ENCODE measurements at regions not wholly inside any gene's neighbourhood (a gene's known extent, or its start where the extent isn't known, plus 50 kb on each side); places are given as distances from the start of the nearest gene placed in this dataset.

GRCh38 chr11:27968461-27968860 is 139.5 kb downstream of the KIF18A start:
- no peak for DNase-seq

GRCh38 chr11:27965559-27965958 is 142.4 kb downstream of the KIF18A start:
- no peak for DNase-seq

- DNase-seq, result peak; percentile 82
Measured at GRCh38 chr11:27963370-27963769, 144.6 kb downstream of the KIF18A start.

GRCh38 chr11:27949951-27950738 is 157.8 kb downstream of the KIF18A start:
- DNase-seq, result no peak

- DNase-seq, result no peak
Measured at GRCh38 chr11:27945348-27945747, 162.6 kb downstream of the KIF18A start.

- no peak for DNase-seq
Measured at GRCh38 chr11:27938011-27938410, 169.9 kb downstream of the KIF18A start.

GRCh38 chr11:27934830-27935145 is 173.2 kb downstream of the KIF18A start:
- DNase-seq, result no peak

GRCh38 chr11:27933992-27934829 is 173.7 kb downstream of the KIF18A start:
- peak; percentile 33 for DNase-seq

GRCh38 chr11:27931770-27932169 is 176.2 kb downstream of the KIF18A start:
- DNase-seq, result no peak

- DNase-seq, result no peak
Measured at GRCh38 chr11:27930946-27931345, 177.0 kb downstream of the KIF18A start.

GRCh38 chr11:27928809-27929208 is 179.1 kb downstream of the KIF18A start:
- DNase-seq, result no peak

- peak; percentile 7 for DNase-seq
Measured at GRCh38 chr11:27926981-27927481, 180.9 kb downstream of the KIF18A start.

GRCh38 chr11:27926486-27926885 is 181.5 kb downstream of the KIF18A start:
- DNase-seq, result no peak

- DNase-seq, result no peak
Measured at GRCh38 chr11:27921472-27921871, 186.5 kb downstream of the KIF18A start.

GRCh38 chr11:27916541-27917100 is 191.3 kb downstream of the KIF18A start:
- no peak for DNase-seq

GRCh38 chr11:27914080-27914479 is 193.9 kb downstream of the KIF18A start:
- DNase-seq, result no peak

GRCh38 chr11:27913650-27914049 is 194.3 kb downstream of the KIF18A start:
- DNase-seq, result no peak

- no peak for DNase-seq
Measured at GRCh38 chr11:27912916-27913315, 195.0 kb downstream of the KIF18A start.

GRCh38 chr11:27910186-27910931 is 197.6 kb downstream of the KIF18A start:
- no peak for DNase-seq

- no peak for DNase-seq
Measured at GRCh38 chr11:27909386-27909785, 198.6 kb downstream of the KIF18A start.

GRCh38 chr11:27908621-27909020 is 199.3 kb downstream of the KIF18A start:
- no peak for DNase-seq

GRCh38 chr11:27907530-27907929 is 200.4 kb downstream of the KIF18A start:
- no peak for DNase-seq

- DNase-seq, result no peak
Measured at GRCh38 chr11:27907091-27907490, 200.9 kb downstream of the KIF18A start.
